ENCODE measurements at regions not wholly inside any gene's neighbourhood (a gene's known extent, or its start where the extent isn't known, plus 50 kb on each side); places are given as distances from the start of the nearest gene placed in this dataset.

DNA sequence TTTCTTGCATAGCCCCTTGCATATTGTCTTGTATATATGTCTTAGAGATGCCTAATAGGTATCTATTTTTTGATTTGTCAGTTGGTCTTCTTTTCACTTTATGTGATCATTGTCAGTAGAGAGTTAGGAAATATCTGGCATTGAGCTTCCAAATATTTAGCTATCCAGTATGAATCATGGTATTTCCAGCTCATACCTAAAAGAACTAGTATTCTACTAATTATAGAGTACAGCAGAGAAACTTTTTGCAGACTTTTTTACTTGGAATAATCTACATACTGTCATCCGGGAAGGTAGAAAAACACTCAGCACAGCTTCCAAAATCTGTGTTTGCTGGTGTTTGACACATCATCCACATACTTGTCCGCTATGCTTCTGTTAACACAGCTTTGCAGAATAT, 156.4 kb upstream of the HTR1E start:
- TF ChIP-seq, protein P1, sequence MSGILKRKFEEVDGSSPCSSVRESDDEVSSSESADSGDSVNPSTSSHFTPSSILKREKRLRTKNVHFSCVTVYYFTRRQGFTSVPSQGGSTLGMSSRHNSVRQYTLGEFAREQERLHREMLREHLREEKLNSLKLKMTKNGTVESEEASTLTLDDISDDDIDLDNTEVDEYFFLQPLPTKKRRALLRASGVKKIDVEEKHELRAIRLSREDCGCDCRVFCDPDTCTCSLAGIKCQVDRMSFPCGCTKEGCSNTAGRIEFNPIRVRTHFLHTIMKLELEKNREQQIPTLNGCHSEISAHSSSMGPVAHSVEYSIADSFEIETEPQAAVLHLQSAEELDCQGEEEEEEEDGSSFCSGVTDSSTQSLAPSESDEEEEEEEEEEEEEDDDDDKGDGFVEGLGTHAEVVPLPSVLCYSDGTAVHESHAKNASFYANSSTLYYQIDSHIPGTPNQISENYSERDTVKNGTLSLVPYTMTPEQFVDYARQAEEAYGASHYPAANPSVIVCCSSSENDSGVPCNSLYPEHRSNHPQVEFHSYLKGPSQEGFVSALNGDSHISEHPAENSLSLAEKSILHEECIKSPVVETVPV (CRISPR knock-in tag; IDR thresholded peaks at IDR 0.05): no peak
- TF ChIP-seq ZNF565 (CRISPR knock-in tag; conservative IDR thresholded peaks at IDR 0.05; ENCODE audit: low read depth) (no peak), ZFP30 (CRISPR knock-in tag; IDR thresholded peaks at IDR 0.05) (no peak), GLIS3 (CRISPR knock-in tag; IDR thresholded peaks at IDR 0.05) (no peak), ZNF8 (CRISPR knock-in tag; IDR thresholded peaks at IDR 0.05) (no peak), ISL1 (CRISPR knock-in tag; IDR thresholded peaks at IDR 0.05) (no peak), ZFP3 (CRISPR knock-in tag; IDR thresholded peaks at IDR 0.05) (no peak), ARNTL (CRISPR knock-in tag; IDR thresholded peaks at IDR 0.05; ENCODE audit: borderline replicate concordance, low read depth) (no peak), TOX (CRISPR knock-in tag; IDR thresholded peaks at IDR 0.05; ENCODE audit: borderline replicate concordance) (no peak)
- TF ChIP-seq, protein P2, sequence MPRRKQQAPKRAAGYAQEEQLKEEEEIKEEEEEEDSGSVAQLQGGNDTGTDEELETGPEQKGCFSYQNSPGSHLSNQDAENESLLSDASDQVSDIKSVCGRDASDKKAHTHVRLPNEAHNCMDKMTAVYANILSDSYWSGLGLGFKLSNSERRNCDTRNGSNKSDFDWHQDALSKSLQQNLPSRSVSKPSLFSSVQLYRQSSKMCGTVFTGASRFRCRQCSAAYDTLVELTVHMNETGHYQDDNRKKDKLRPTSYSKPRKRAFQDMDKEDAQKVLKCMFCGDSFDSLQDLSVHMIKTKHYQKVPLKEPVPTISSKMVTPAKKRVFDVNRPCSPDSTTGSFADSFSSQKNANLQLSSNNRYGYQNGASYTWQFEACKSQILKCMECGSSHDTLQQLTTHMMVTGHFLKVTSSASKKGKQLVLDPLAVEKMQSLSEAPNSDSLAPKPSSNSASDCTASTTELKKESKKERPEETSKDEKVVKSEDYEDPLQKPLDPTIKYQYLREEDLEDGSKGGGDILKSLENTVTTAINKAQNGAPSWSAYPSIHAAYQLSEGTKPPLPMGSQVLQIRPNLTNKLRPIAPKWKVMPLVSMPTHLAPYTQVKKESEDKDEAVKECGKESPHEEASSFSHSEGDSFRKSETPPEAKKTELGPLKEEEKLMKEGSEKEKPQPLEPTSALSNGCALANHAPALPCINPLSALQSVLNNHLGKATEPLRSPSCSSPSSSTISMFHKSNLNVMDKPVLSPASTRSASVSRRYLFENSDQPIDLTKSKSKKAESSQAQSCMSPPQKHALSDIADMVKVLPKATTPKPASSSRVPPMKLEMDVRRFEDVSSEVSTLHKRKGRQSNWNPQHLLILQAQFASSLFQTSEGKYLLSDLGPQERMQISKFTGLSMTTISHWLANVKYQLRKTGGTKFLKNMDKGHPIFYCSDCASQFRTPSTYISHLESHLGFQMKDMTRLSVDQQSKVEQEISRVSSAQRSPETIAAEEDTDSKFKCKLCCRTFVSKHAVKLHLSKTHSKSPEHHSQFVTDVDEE (CRISPR knock-in tag; IDR thresholded peaks at IDR 0.05): no peak
- TF ChIP-seq, protein P3, sequence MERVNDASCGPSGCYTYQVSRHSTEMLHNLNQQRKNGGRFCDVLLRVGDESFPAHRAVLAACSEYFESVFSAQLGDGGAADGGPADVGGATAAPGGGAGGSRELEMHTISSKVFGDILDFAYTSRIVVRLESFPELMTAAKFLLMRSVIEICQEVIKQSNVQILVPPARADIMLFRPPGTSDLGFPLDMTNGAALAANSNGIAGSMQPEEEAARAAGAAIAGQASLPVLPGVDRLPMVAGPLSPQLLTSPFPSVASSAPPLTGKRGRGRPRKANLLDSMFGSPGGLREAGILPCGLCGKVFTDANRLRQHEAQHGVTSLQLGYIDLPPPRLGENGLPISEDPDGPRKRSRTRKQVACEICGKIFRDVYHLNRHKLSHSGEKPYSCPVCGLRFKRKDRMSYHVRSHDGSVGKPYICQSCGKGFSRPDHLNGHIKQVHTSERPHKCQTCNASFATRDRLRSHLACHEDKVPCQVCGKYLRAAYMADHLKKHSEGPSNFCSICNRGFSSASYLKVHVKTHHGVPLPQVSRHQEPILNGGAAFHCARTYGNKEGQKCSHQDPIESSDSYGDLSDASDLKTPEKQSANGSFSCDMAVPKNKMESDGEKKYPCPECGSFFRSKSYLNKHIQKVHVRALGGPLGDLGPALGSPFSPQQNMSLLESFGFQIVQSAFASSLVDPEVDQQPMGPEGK (CRISPR knock-in tag; IDR thresholded peaks at IDR 0.05; ENCODE audit: borderline replicate concordance): no peak
- TF ChIP-seq, protein P4, sequence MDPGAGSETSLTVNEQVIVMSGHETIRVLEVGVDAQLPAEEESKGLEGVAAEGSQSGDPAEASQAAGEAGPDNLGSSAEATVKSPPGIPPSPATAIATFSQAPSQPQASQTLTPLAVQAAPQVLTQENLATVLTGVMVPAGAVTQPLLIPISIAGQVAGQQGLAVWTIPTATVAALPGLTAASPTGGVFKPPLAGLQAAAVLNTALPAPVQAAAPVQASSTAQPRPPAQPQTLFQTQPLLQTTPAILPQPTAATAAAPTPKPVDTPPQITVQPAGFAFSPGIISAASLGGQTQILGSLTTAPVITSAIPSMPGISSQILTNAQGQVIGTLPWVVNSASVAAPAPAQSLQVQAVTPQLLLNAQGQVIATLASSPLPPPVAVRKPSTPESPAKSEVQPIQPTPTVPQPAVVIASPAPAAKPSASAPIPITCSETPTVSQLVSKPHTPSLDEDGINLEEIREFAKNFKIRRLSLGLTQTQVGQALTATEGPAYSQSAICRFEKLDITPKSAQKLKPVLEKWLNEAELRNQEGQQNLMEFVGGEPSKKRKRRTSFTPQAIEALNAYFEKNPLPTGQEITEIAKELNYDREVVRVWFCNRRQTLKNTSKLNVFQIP (CRISPR knock-in tag; IDR thresholded peaks at IDR 0.05; ENCODE audit: borderline replicate concordance, low read depth): no peak

Data from SK-N-SH treated with all-trans-retinoic acid at 6 μM for 48 hours (cell line).